GM23338 (cell line): ENCODE measurements at regions not wholly inside any gene's neighbourhood (a gene's known extent, or its start where the extent isn't known, plus 50 kb on each side); places are given as distances from the start of the nearest gene placed in this dataset.

ENCODE experiments used
- ATAC-seq: fragments of 200-7000 bp; cut with Tn5 transposase; 3 replicates; pipeline ENCODE4 v1.9.1; 2020
- DNase-seq: peaks from one replicate; pipeline ENCODE4 v3.0.0-alpha.2; 2015; ENCODE audit warnings: low spot score
- H2AFZ ChIP-seq: fragments of 200-600 bp; sonication (generic); 2 replicates; pipeline ENCODE4 v1.8.0; 2016; ENCODE audit warnings: antibody characterized with exemption, mild to moderate bottlenecking, moderate library complexity
- H3F3A ChIP-seq: fragments of 200-600 bp; sonication (generic); replicated peaks from 2 replicates; pipeline ENCODE4 v1.8.0; 2017; ENCODE audit warnings: antibody characterized with exemption, mixed run types, low read depth
- H3K27ac ChIP-seq: fragments of 200-600 bp; sonication (generic); 2 replicates; pipeline ENCODE4 v1.6.1; 2016; ENCODE audit warnings: low read depth
- H3K27me3 ChIP-seq: fragments of 200-600 bp; sonication (generic); 2 replicates; pipeline ENCODE4 v1.8.0; 2016; ENCODE audit warnings: mild to moderate bottlenecking, mixed run types, moderate library complexity; ENCODE audit not compliant: insufficient read depth
- H3K36me3 ChIP-seq: fragments of 200-600 bp; sonication (generic); 2 replicates; pipeline ENCODE4 v1.8.0; 2016; ENCODE audit warnings: mild to moderate bottlenecking; ENCODE audit not compliant: insufficient read depth
- H3K4me1 ChIP-seq: fragments of 200-600 bp; sonication (generic); 2 replicates; pipeline ENCODE4 v1.8.0; 2016; ENCODE audit warnings: mild to moderate bottlenecking, moderate library complexity; ENCODE audit not compliant: insufficient read depth
- H3K4me2 ChIP-seq: fragments of 200-600 bp; sonication (generic); 2 replicates; pipeline ENCODE4 v1.7.1; 2017; ENCODE audit warnings: mixed run types
- H3K4me3 ChIP-seq: fragments of 200-600 bp; sonication (generic); 2 replicates; pipeline ENCODE4 v1.6.1; 2016; ENCODE audit warnings: mixed run types
- H3K79me2 ChIP-seq: fragments of 200-600 bp; sonication (generic); replicated peaks from 2 replicates; pipeline ENCODE4 v1.8.0; 2017; ENCODE audit warnings: mild to moderate bottlenecking; ENCODE audit not compliant: insufficient read depth
- H3K9me2 ChIP-seq: fragments of 200-600 bp; sonication (generic); 2 replicates; pipeline ENCODE4 v1.8.0; 2017; ENCODE audit not compliant: insufficient read depth
- H4K20me1 ChIP-seq: fragments of 200-600 bp; sonication (generic); replicated peaks from 2 replicates; pipeline ENCODE4 v1.8.0; 2017; ENCODE audit warnings: mild to moderate bottlenecking; ENCODE audit not compliant: insufficient read depth
- H3K27ac Mint-ChIP-seq: 2 replicates; pipeline ENCODE4 v1.8.0; 2020; ENCODE audit warnings: inconsistent platforms, mild to moderate bottlenecking, moderate library complexity, mixed read lengths
- H3K27me3 Mint-ChIP-seq: 3 replicates; pipeline ENCODE4 v1.8.0; 2022; ENCODE audit warnings: low read depth, mild to moderate bottlenecking, moderate library complexity, mixed read lengths, inconsistent platforms; ENCODE audit not compliant: insufficient read depth, poor library complexity
- H3K36me3 Mint-ChIP-seq: 3 replicates; pipeline ENCODE4 v1.8.0; 2021; ENCODE audit warnings: low read depth, mild to moderate bottlenecking, inconsistent platforms, moderate library complexity, mixed read lengths
- H3K4me1 Mint-ChIP-seq: 3 replicates; pipeline ENCODE4 v1.8.0; 2020; ENCODE audit warnings: mild to moderate bottlenecking, inconsistent platforms, mixed read lengths
- H3K4me3 Mint-ChIP-seq: 3 replicates; pipeline ENCODE4 v1.8.0; 2021; ENCODE audit warnings: moderate library complexity, mild to moderate bottlenecking, inconsistent platforms, mixed read lengths
- H3K9me3 Mint-ChIP-seq: 3 replicates; pipeline ENCODE4 v1.8.0; 2020; ENCODE audit warnings: moderate library complexity, mild to moderate bottlenecking, inconsistent platforms, mixed read lengths
- CREB1 ChIP-seq: fragments of 250-450 bp; sonication (Bioruptor Pico); IDR thresholded peaks from 2 replicates; pipeline ENCODE4 v1.5.0; 2020; ENCODE audit warnings: low read depth, mild to moderate bottlenecking, moderate library complexity
- CTCF ChIP-seq, 2 experiments: fragments of 200-600 bp in 1 of 2; sonication (generic) in 1 of 2; conservative IDR thresholded peaks; 2 replicates each; pipeline versions ENCODE4 v1.5.1 to v1.6.1; 2016 to 2017; ENCODE audit warnings: antibody characterized with exemption in 2 of 2, low read depth in 2 of 2, mild to moderate bottlenecking in 2 of 2, moderate library complexity in 1 of 2
- EZH2phosphoT487 ChIP-seq: fragments of 200-600 bp; sonication (generic); IDR thresholded peaks from one replicate; pipeline ENCODE4 v1.8.1; 2018; ENCODE audit warnings: antibody characterized with exemption; ENCODE audit not compliant: unreplicated experiment
- JUNB ChIP-seq: IDR thresholded peaks from one replicate; pipeline ENCODE4 v1.6.1; 2016; ENCODE audit warnings: antibody characterized with exemption; ENCODE audit not compliant: unreplicated experiment
- REST ChIP-seq: IDR thresholded peaks from one replicate; pipeline ENCODE4 v1.6.1; 2018; ENCODE audit warnings: antibody characterized with exemption; ENCODE audit not compliant: unreplicated experiment
- STAT1 ChIP-seq: IDR thresholded peaks from one replicate; pipeline ENCODE4 v1.6.1; 2016; ENCODE audit warnings: antibody characterized with exemption; ENCODE audit not compliant: unreplicated experiment
- ZNF114 ChIP-seq: fragments of 250-450 bp; sonication (Bioruptor Pico); IDR thresholded peaks from 2 replicates; pipeline ENCODE4 v1.5.0; 2020; ENCODE audit warnings: mild to moderate bottlenecking, moderate library complexity
- ZNF331 ChIP-seq: fragments of 250-450 bp; sonication (Bioruptor Pico); IDR thresholded peaks from 2 replicates; pipeline ENCODE4 v1.5.0; 2020; ENCODE audit warnings: low read depth, mild to moderate bottlenecking, moderate library complexity
- ZNF462 ChIP-seq: fragments of 250-450 bp; sonication (Bioruptor Pico); IDR thresholded peaks from 2 replicates; pipeline ENCODE4 v1.5.0; 2020; ENCODE audit warnings: mild to moderate bottlenecking, moderate library complexity

- TF ChIP-seq STAT1 (no peak), REST (no peak)
Observed at GRCh38 chrX:122816288-122816687, 367.8 kb upstream of the GRIA3 start (continued).

- Histone ChIP-seq H2AFZ (no peak overlapping the region), H4K20me1 (no peaks in the 10 kb centered on the region), H3K36me3 (no peaks in the 10 kb centered on the region), H3K4me2 (no peak overlapping the region), H3K27me3 (no peaks in the 10 kb centered on the region), H3K79me2 (no peaks in the 10 kb centered on the region), H3K4me1 (no peaks in the 10 kb centered on the region), H3K27ac (no peak overlapping the region), H3K4me3 (no peak overlapping the region), H3F3A (no peaks in the 10 kb centered on the region), H3K9me2 (no peaks in the 10 kb centered on the region)
- no peak for ATAC-seq
- Mint-ChIP-seq H3K27me3 (peaks cover 1% of the 10 kb centered on the region), H3K9me3 (peaks cover 12% of the 10 kb centered on the region; the same call in 2 of the 3 replicates), H3K4me3 (no peak overlapping the region), H3K36me3 (peaks cover 2% of the 10 kb centered on the region; the same call in 2 of the 3 replicates), H3K27ac (no peak overlapping the region), H3K4me1 (no peaks in the 10 kb centered on the region)
- no peak for TF ChIP-seq EZH2phosphoT487
- DNase-seq = no peak
Observed at GRCh38 chrX:122817321-122817955, 366.6 kb upstream of the GRIA3 start.

- Histone ChIP-seq H3F3A (no peaks in the 10 kb centered on the region), H3K79me2 (no peaks in the 10 kb centered on the region), H2AFZ (no peak overlapping the region), H4K20me1 (no peaks in the 10 kb centered on the region), H3K27me3 (no peaks in the 10 kb centered on the region), H3K9me2 (no peaks in the 10 kb centered on the region), H3K4me1 (no peaks in the 10 kb centered on the region), H3K27ac (no peak overlapping the region), H3K4me3 (no peak overlapping the region), H3K4me2 (no peak overlapping the region), H3K36me3 (no peaks in the 10 kb centered on the region)
- no peak for ATAC-seq
- DNase-seq = no peak
- H3K27me3 Mint-ChIP-seq = peaks cover 1% of the 10 kb centered on the region
- no peaks in the 10 kb centered on the region for H3K4me1 Mint-ChIP-seq
- peaks cover 2% of the 10 kb centered on the region; the same call in 2 of the 3 replicates for H3K36me3 Mint-ChIP-seq
- H3K9me3 Mint-ChIP-seq = peaks cover 12% of the 10 kb centered on the region; the same call in 2 of the 3 replicates
- H3K27ac Mint-ChIP-seq = no peak overlapping the region
- H3K4me3 Mint-ChIP-seq = no peak overlapping the region
- TF ChIP-seq CTCF (conservative IDR thresholded peaks at IDR 0.05; ENCODE audit: low read depth in 2 of 2) (no peak), ZNF331 (CRISPR knock-in tag) (no peak), ZNF114 (CRISPR knock-in tag) (no peak), CREB1 (CRISPR knock-in tag) (no peak), JUNB (no peak), ZNF462 (CRISPR knock-in tag) (no peak)
Observed at GRCh38 chrX:122818068-122818467, 366.0 kb upstream of the GRIA3 start.
